ENCODE measurements at regions not wholly inside any gene's neighbourhood (a gene's known extent, or its start where the extent isn't known, plus 50 kb on each side); places are given as distances from the start of the nearest gene placed in this dataset.
A peak's percentile ranks its signal among the peaks of the same experiment; 100 is the strongest.

- DNase-seq (ENCODE audit: low spot score), result no peak
Measured at GRCh38 chr1:208587110-208587509, 342.9 kb upstream of the PLXNA2 start.

- no peak for DNase-seq (ENCODE audit: low spot score)
Measured at GRCh38 chr1:208593306-208594006, 349.3 kb upstream of the PLXNA2 start.

- no peak for DNase-seq (ENCODE audit: low spot score)
Measured at GRCh38 chr1:208595236-208595635, 351.1 kb upstream of the PLXNA2 start.

- no peak for DNase-seq (ENCODE audit: low spot score)
Measured at GRCh38 chr1:208595745-208596144, 351.6 kb upstream of the PLXNA2 start.

- no peak for DNase-seq (ENCODE audit: low spot score)
Measured at GRCh38 chr1:208597571-208597970, 353.4 kb upstream of the PLXNA2 start.

GRCh38 chr1:208598021-208598420 is 353.8 kb upstream of the PLXNA2 start:
- no peak for DNase-seq (ENCODE audit: low spot score)

GRCh38 chr1:208599063-208599462 is 354.9 kb upstream of the PLXNA2 start:
- DNase-seq (ENCODE audit: low spot score), result peak; percentile 24

- no peak for DNase-seq (ENCODE audit: low spot score)
Measured at GRCh38 chr1:208600456-208601190, 356.4 kb upstream of the PLXNA2 start.

GRCh38 chr1:208601561-208601960 is 357.4 kb upstream of the PLXNA2 start:
- no peak for DNase-seq (ENCODE audit: low spot score)

- no peak for DNase-seq (ENCODE audit: low spot score)
Measured at GRCh38 chr1:208603721-208604120, 359.5 kb upstream of the PLXNA2 start.

GRCh38 chr1:208604295-208604694 is 360.1 kb upstream of the PLXNA2 start:
- DNase-seq (ENCODE audit: low spot score), result peak; percentile 34

- no peak for DNase-seq (ENCODE audit: low spot score)
Measured at GRCh38 chr1:208606959-208607358, 362.8 kb upstream of the PLXNA2 start.

GRCh38 chr1:208607616-208608015 is 363.4 kb upstream of the PLXNA2 start:
- DNase-seq (ENCODE audit: low spot score), result no peak

GRCh38 chr1:208614610-208615009 is 370.4 kb upstream of the PLXNA2 start:
- no peak for DNase-seq (ENCODE audit: low spot score)

GRCh38 chr1:208615371-208615770 is 371.2 kb upstream of the PLXNA2 start:
- DNase-seq (ENCODE audit: low spot score), result no peak

- no peak for DNase-seq (ENCODE audit: low spot score)
Measured at GRCh38 chr1:208616776-208617175, 372.6 kb upstream of the PLXNA2 start.

GRCh38 chr1:208628022-208628914 is 384.1 kb upstream of the PLXNA2 start:
- DNase-seq (ENCODE audit: low spot score), result no peak

GRCh38 chr1:208631092-208631491 is 386.9 kb upstream of the PLXNA2 start:
- DNase-seq (ENCODE audit: low spot score), result no peak

GRCh38 chr1:208631506-208631905 is 387.3 kb upstream of the PLXNA2 start:
- no peak for DNase-seq (ENCODE audit: low spot score)

- no peak for DNase-seq (ENCODE audit: low spot score)
Measured at GRCh38 chr1:208634346-208635140, 390.4 kb upstream of the PLXNA2 start.

- no peak for DNase-seq (ENCODE audit: low spot score)
Measured at GRCh38 chr1:208637181-208637580, 393.0 kb upstream of the PLXNA2 start.

- DNase-seq (ENCODE audit: low spot score), result no peak
Measured at GRCh38 chr1:208639382-208639781, 395.2 kb upstream of the PLXNA2 start.

Measured in Ammon's horn (tissue), 1 donor.